ENCODE measurements at regions not wholly inside any gene's neighbourhood (a gene's known extent, or its start where the extent isn't known, plus 50 kb on each side); places are given as distances from the start of the nearest gene placed in this dataset.

GRCh38 chr4:24472514-24473308 is 111.6 kb downstream of the DHX15 start:
- POLR2A ChIA-PET = interaction anchor here (0.6 to 1.0 kb wide), 2 partner anchors 79 to 414 kb away, joined by 3 read pairs; no protein-coding TSS in a partner anchor
- CTCF ChIA-PET = interaction anchor here (0.6 to 1.0 kb wide), 4 partner anchors 27 to 61 kb away, joined by 3 to 4 read pairs (median 3); no protein-coding TSS in a partner anchor
- TF ChIP-seq JUNB (IDR thresholded peaks at IDR 0.05) (no peak), HOXA7 (CRISPR knock-in tag; IDR thresholded peaks at IDR 0.05) (no peak), CBX2 (IDR thresholded peaks at IDR 0.05; ENCODE audit: borderline replicate concordance, low read depth) (no peak), CHD4 (IDR thresholded peaks at IDR 0.05; ENCODE audit: borderline replicate concordance) (no peak), SREBF2 (IDR thresholded peaks at IDR 0.05) (no peak), BHLHE40 (IDR thresholded peaks at IDR 0.05; ENCODE audit: low read depth, low read length) (no peak), MYC (IDR thresholded peaks at IDR 0.05; ENCODE audit: borderline replicate concordance, low read length) (no peak), RNF2 (IDR thresholded peaks at IDR 0.05; ENCODE audit: borderline replicate concordance, low read depth) (no peak), NPAS2 (CRISPR knock-in tag; IDR thresholded peaks at IDR 0.05; ENCODE audit: borderline replicate concordance) (no peak), RARB (CRISPR knock-in tag; IDR thresholded peaks at IDR 0.05) (no peak), ZC3H11A (IDR thresholded peaks at IDR 0.05) (no peak), HOXB5 (CRISPR knock-in tag; IDR thresholded peaks at IDR 0.05) (no peak), ZSCAN20 (CRISPR knock-in tag; IDR thresholded peaks at IDR 0.05) (no peak), USF2 (IDR thresholded peaks at IDR 0.05) (peak; percentile 76), FOSB (CRISPR knock-in tag; IDR thresholded peaks at IDR 0.05) (no peak), NFE2L2 (conservative IDR thresholded peaks at IDR 0.05; ENCODE audit: low read length) (no peak), RFX5 (IDR thresholded peaks at IDR 0.05) (no peak), JUN (IDR thresholded peaks at IDR 0.05) (no peak), GATA3 (IDR thresholded peaks at IDR 0.05; ENCODE audit: borderline replicate concordance) (peak; percentile 30; the same call in 1 of the 2 replicates), MAFK (IDR thresholded peaks at IDR 0.05; ENCODE audit: partially characterized antibody) (no peak), RAD21 (conservative IDR thresholded peaks at IDR 0.05 in 1 of 2, IDR thresholded peaks at IDR 0.05 in 1 of 2) (peak in 1 of 2 experiments; percentile 21; a peak in 1 of 5 replicates), HOXB13 (CRISPR knock-in tag; IDR thresholded peaks at IDR 0.05; ENCODE audit: low read depth) (no peak), EHMT2 (IDR thresholded peaks at IDR 0.05; ENCODE audit: low read depth) (no peak), RCOR1 (IDR thresholded peaks at IDR 0.05; ENCODE audit: low read depth, low read length) (no peak), KDM5A (IDR thresholded peaks at IDR 0.05) (no peak), E2F6 (IDR thresholded peaks at IDR 0.05; ENCODE audit: borderline replicate concordance, low read depth) (no peak)
- TF ChIP-seq, protein P1, sequence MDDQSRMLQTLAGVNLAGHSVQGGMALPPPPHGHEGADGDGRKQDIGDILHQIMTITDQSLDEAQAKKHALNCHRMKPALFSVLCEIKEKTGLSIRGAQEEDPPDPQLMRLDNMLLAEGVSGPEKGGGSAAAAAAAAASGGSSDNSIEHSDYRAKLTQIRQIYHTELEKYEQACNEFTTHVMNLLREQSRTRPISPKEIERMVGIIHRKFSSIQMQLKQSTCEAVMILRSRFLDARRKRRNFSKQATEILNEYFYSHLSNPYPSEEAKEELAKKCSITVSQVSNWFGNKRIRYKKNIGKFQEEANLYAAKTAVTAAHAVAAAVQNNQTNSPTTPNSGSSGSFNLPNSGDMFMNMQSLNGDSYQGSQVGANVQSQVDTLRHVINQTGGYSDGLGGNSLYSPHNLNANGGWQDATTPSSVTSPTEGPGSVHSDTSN (IDR thresholded peaks at IDR 0.05) = no peak
- TF ChIP-seq, protein P2, sequence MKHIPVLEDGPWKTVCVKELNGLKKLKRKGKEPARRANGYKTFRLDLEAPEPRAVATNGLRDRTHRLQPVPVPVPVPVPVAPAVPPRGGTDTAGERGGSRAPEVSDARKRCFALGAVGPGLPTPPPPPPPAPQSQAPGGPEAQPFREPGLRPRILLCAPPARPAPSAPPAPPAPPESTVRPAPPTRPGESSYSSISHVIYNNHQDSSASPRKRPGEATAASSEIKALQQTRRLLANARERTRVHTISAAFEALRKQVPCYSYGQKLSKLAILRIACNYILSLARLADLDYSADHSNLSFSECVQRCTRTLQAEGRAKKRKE (CRISPR knock-in tag; IDR thresholded peaks at IDR 0.05; ENCODE audit: low read depth) = no peak
- TF ChIP-seq, protein P3, sequence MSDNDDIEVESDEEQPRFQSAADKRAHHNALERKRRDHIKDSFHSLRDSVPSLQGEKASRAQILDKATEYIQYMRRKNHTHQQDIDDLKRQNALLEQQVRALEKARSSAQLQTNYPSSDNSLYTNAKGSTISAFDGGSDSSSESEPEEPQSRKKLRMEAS (IDR thresholded peaks at IDR 0.05) = peak; percentile 67
- TF ChIP-seq, protein P4, sequence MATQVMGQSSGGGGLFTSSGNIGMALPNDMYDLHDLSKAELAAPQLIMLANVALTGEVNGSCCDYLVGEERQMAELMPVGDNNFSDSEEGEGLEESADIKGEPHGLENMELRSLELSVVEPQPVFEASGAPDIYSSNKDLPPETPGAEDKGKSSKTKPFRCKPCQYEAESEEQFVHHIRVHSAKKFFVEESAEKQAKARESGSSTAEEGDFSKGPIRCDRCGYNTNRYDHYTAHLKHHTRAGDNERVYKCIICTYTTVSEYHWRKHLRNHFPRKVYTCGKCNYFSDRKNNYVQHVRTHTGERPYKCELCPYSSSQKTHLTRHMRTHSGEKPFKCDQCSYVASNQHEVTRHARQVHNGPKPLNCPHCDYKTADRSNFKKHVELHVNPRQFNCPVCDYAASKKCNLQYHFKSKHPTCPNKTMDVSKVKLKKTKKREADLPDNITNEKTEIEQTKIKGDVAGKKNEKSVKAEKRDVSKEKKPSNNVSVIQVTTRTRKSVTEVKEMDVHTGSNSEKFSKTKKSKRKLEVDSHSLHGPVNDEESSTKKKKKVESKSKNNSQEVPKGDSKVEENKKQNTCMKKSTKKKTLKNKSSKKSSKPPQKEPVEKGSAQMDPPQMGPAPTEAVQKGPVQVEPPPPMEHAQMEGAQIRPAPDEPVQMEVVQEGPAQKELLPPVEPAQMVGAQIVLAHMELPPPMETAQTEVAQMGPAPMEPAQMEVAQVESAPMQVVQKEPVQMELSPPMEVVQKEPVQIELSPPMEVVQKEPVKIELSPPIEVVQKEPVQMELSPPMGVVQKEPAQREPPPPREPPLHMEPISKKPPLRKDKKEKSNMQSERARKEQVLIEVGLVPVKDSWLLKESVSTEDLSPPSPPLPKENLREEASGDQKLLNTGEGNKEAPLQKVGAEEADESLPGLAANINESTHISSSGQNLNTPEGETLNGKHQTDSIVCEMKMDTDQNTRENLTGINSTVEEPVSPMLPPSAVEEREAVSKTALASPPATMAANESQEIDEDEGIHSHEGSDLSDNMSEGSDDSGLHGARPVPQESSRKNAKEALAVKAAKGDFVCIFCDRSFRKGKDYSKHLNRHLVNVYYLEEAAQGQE (IDR thresholded peaks at IDR 0.05) = no peak
- TF ChIP-seq, protein P5, sequence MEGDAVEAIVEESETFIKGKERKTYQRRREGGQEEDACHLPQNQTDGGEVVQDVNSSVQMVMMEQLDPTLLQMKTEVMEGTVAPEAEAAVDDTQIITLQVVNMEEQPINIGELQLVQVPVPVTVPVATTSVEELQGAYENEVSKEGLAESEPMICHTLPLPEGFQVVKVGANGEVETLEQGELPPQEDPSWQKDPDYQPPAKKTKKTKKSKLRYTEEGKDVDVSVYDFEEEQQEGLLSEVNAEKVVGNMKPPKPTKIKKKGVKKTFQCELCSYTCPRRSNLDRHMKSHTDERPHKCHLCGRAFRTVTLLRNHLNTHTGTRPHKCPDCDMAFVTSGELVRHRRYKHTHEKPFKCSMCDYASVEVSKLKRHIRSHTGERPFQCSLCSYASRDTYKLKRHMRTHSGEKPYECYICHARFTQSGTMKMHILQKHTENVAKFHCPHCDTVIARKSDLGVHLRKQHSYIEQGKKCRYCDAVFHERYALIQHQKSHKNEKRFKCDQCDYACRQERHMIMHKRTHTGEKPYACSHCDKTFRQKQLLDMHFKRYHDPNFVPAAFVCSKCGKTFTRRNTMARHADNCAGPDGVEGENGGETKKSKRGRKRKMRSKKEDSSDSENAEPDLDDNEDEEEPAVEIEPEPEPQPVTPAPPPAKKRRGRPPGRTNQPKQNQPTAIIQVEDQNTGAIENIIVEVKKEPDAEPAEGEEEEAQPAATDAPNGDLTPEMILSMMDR (IDR thresholded peaks at IDR 0.05) = peak; percentile 53

More at GRCh38 chr4:24472514-24473308, 111.6 kb downstream of the DHX15 start:
- FAIRE-seq (no peak), ATAC-seq (peak; percentile 84 to 94), DNase-seq (ENCODE audit: low read depth in 1 of 2, low spot score in 1 of 2) (peak; percentile 71 to 82)
- H3K4me3 ChIP-seq = peak overlapping the region; percentile 63
- H3K4me2 ChIP-seq = peak overlapping the region; percentile 99
- H3K4me1 ChIP-seq = peaks cover 3% of the 10 kb centered on the region; the same call in 1 of the 3 replicates
- H3K9me3 ChIP-seq = no peaks in the 10 kb centered on the region
- H3K27ac ChIP-seq = peak overlapping the region; percentile 66 to 75; a peak in 5 of 6 replicates
- under 1% methylated on average over 48 of the region's 93 CpGs for WGBS (ENCODE audit: missing lambda C conversion rate)

All from A549 (cell line).